IPS-15b (cell line): ENCODE measurements at regions not wholly inside any gene's neighbourhood (a gene's known extent, or its start where the extent isn't known, plus 50 kb on each side); places are given as distances from the start of the nearest gene placed in this dataset.

ENCODE experiments used
- H3K27me3 ChIP-seq: one replicate; pipeline ENCODE4 v1.6.1; 2013; ENCODE audit warnings: low read length; ENCODE audit not compliant: control insufficient read depth, insufficient read depth
- H3K36me3 ChIP-seq: one replicate; pipeline ENCODE4 v1.6.1; 2013; ENCODE audit warnings: low read length; ENCODE audit not compliant: control insufficient read depth, insufficient read depth
- H3K4me1 ChIP-seq: one replicate; pipeline ENCODE4 v1.6.1; 2013; ENCODE audit warnings: mild to moderate bottlenecking, low read length; ENCODE audit not compliant: control insufficient read depth, insufficient read depth
- H3K4me3 ChIP-seq: one replicate; pipeline ENCODE4 v1.5.1; 2013; ENCODE audit warnings: low read depth, low read length
- H3K9ac ChIP-seq: one replicate; pipeline ENCODE4 v1.6.1; 2013; ENCODE audit warnings: low read depth, mild to moderate bottlenecking, low read length
- H3K9me3 ChIP-seq: one replicate; pipeline ENCODE4 v1.6.1; 2013; ENCODE audit warnings: mild to moderate bottlenecking, low read length; ENCODE audit not compliant: control insufficient read depth, insufficient read depth

DNA sequence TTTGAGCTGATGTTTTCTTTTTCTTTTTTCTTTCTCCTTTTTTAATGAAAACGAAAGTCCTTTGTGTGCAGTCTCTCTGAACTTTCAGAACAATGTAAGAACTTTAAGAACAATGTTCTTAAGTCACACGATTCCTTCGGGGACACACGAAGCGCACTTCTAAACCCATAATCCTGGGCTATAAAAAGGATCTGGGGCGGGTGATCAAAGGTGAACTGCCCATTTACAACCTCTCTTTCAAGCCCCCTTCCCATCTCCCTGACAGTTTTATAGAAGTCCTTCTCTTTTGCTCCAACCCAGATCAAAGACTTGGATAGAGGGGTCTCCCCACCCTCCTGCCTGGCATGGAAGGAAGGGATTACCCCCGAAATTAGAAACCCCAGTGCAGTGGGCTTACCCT, 126.8 kb downstream of the BDH1 start:
- Histone ChIP-seq H3K9ac (no peak overlapping the region), H3K27me3 (no peaks in the 10 kb centered on the region), H3K4me1 (no peaks in the 10 kb centered on the region), H3K9me3 (no peaks in the 10 kb centered on the region), H3K4me3 (no peak overlapping the region), H3K36me3 (no peaks in the 10 kb centered on the region)

DNA sequence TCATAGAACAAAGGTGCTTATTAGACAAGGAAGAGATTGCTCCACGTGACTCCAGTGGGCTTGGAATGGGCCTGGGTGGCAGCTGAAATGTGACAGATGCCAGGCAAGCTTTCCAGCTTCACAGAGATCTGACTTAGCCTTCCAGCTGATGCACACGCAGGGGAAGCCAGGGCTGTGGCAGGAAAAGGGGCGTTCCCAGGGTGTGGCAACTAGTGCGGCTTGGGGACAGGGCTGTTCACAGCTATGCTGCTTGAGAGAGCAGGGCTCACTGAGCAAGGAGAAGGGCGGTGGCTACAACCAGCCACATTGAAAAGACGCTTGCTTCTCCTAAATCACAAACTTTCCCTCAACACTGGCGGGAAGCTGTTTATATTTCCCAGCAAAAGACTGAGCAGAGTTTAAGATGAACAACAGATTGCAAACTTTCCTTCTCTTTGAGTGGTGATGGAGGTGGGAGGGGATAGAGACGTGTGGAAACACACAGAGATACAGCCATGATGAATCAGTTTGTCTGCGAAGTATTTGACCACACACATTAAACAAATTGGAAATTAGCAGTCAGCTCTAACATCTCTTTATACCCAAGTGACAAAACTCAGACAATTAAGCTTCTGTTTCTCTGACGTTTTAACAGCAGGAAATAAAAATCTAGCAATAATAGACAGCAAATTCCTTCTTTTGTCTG, 127.5 kb downstream of the BDH1 start:
- Histone ChIP-seq H3K4me1 (no peaks in the 10 kb centered on the region), H3K27me3 (no peaks in the 10 kb centered on the region), H3K9me3 (no peaks in the 10 kb centered on the region), H3K9ac (no peak overlapping the region), H3K4me3 (no peak overlapping the region), H3K36me3 (no peaks in the 10 kb centered on the region)

DNA sequence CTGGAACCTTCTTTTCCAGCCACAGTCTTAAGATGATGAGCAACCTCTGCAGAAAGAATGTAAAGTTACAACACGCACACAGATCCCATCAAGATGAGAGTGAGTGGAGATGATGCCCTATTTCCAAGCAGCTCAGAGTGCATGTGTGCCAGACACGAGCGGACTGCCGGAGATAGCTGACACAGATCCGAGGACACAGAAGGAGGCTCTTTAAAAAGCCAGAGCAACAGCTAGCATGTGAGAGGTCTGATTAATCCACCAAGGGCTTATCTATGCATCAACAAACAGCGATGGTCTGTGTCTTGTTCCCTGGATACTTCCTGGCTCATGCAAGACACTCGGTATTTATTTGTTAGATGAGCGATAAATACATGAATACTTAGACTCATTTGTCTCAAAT, 128.6 kb upstream of the DLG1 start:
- H3K9me3 ChIP-seq, result no peaks in the 10 kb centered on the region
- no peaks in the 10 kb centered on the region for H3K36me3 ChIP-seq
- no peaks in the 10 kb centered on the region for H3K4me1 ChIP-seq
- H3K9ac ChIP-seq, result no peak overlapping the region
- no peaks in the 10 kb centered on the region for H3K27me3 ChIP-seq
- no peak overlapping the region for H3K4me3 ChIP-seq

GRCh38 chr3:197426121-197426566, 127.7 kb upstream of the DLG1 start:
- Histone ChIP-seq H3K4me3 (no peak overlapping the region), H3K4me1 (no peaks in the 10 kb centered on the region), H3K9ac (no peak overlapping the region), H3K27me3 (no peaks in the 10 kb centered on the region), H3K36me3 (no peaks in the 10 kb centered on the region), H3K9me3 (no peaks in the 10 kb centered on the region)

DNA sequence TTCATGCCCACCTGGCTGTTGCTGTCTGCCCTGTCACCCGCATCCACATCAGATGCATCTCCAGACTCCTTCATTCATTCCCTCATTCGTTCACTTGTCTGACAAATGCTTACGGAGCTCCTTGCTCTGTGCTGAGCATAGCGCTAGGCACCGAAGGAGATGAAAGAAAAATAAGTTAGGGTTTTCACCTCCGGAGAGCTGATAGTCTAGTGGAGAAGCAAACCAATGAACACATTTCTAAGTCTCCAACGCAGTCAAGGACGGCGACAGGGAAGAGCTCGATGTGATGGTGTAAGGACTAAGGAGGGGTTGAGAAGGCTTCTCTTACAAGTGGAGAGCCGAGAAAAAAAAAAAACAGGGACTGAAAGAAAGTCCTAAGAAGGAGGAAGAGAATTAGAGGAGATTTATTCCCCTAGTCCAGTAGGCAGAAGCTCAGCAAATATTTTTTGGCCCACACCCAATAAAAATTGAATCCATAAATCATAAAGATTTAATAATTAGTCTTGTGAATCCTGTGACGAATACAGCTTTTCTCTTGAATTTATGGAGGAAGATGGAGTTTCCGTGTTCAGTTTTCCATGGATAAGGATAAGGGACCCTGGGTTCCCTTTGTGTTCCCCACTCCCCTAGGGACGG, 127.2 kb upstream of the DLG1 start:
- H3K36me3 ChIP-seq, result no peaks in the 10 kb centered on the region
- no peaks in the 10 kb centered on the region for H3K4me1 ChIP-seq
- H3K9me3 ChIP-seq, result no peaks in the 10 kb centered on the region
- no peak overlapping the region for H3K9ac ChIP-seq
- H3K4me3 ChIP-seq, result no peak overlapping the region
- H3K27me3 ChIP-seq, result no peaks in the 10 kb centered on the region

DNA sequence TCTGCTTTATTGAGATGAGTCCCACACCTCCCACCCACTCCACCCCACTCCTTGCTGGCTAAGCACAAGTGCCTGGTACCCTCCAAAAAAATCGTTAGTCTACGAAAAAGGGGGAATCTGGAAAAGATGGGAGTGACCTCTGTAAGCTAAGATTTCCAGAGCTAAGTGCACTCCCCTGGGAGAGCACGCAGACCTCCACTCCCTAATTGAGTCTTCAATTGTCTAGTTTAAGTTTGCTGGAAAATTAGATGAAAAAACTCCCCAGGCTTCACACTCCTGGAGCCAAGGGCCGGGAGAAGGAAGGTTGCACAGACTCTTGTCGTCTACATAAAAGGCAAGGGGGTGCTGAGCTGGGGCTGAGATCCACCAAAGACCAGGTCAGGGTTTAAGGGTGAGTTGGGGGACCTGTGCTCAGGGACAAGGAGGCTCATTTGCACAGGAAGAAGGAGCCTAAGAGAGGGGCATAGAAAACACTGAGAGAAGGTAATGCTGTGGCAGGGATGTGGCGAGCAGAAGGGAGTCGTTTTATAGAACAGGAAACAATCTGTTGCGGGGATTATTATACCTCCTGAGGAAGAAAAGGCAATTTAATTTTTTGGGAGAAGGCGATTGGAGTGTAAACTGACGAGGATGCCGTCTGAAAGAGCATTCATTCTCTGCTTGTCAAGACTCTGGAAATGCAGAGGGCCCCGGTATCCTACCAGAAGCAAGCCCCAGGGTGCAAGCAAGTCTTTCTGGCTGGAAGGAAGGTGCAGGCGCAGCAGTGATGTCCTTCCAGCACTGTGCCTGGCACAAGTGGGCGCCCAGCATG, 126.5 kb upstream of the DLG1 start:
- H3K4me1 ChIP-seq, result no peaks in the 10 kb centered on the region
- no peak overlapping the region for H3K9ac ChIP-seq
- no peak overlapping the region for H3K4me3 ChIP-seq
- no peaks in the 10 kb centered on the region for H3K36me3 ChIP-seq
- H3K27me3 ChIP-seq, result no peaks in the 10 kb centered on the region
- no peaks in the 10 kb centered on the region for H3K9me3 ChIP-seq

DNA sequence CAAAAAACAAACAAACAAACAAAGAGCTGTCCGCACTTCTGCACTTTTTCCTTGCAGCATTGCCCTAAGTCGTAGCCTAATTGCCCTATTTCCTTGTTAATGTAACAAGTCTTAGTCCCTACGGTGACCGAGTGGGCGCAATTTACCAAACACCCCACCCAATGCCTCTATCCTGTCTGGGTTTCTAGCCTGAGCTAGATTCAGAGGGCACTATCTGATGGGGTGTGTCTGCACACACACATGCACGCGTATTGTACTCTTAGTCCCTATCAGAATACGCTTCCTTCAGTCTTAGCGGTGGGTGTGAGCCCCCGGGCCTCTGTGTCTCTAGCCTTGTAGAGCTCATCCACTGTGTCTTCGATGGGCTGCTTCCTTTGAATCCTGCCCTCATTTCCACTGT, 125.9 kb upstream of the DLG1 start:
- Histone ChIP-seq H3K4me3 (no peak overlapping the region), H3K9ac (no peak overlapping the region), H3K4me1 (no peaks in the 10 kb centered on the region), H3K27me3 (no peaks in the 10 kb centered on the region), H3K9me3 (no peaks in the 10 kb centered on the region), H3K36me3 (no peaks in the 10 kb centered on the region)

DNA sequence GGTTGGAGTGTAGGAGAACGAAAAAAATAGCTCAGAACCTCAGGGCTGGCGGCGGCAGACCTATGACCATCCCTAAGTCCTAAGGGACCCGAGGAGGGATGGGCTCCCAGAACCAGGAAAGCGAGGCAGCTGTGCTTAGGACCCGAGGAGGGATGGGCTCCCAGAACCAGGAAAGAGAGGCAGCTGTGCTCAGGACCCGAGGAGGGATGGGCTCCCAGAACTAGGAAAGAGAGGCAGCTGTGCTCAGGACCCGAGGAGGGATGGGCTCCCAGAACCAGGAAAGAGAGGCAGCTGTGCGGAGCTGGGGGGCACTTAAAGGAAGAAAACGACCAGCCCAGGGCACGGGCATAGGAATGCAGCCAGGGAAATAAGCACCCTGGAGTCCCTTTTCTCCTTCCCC, 125.0 kb upstream of the DLG1 start:
- Histone ChIP-seq H3K4me3 (no peak overlapping the region), H3K9ac (no peak overlapping the region), H3K9me3 (no peaks in the 10 kb centered on the region), H3K36me3 (no peaks in the 10 kb centered on the region), H3K4me1 (no peaks in the 10 kb centered on the region), H3K27me3 (no peaks in the 10 kb centered on the region)

GRCh38 chr3:197422506-197422905, 124.1 kb upstream of the DLG1 start:
- H3K9me3 ChIP-seq, result no peaks in the 10 kb centered on the region
- H3K27me3 ChIP-seq, result no peaks in the 10 kb centered on the region
- H3K4me3 ChIP-seq, result no peak overlapping the region
- H3K4me1 ChIP-seq, result peaks cover 8% of the 10 kb centered on the region
- H3K9ac ChIP-seq, result no peak overlapping the region
- H3K36me3 ChIP-seq, result no peaks in the 10 kb centered on the region

- Histone ChIP-seq H3K36me3 (no peaks in the 10 kb centered on the region), H3K4me1 (peaks cover 8% of the 10 kb centered on the region), H3K9ac (no peak overlapping the region), H3K4me3 (no peak overlapping the region), H3K9me3 (no peaks in the 10 kb centered on the region), H3K27me3 (no peaks in the 10 kb centered on the region)
Measured at GRCh38 chr3:197421021-197421420, 122.6 kb upstream of the DLG1 start.

DNA sequence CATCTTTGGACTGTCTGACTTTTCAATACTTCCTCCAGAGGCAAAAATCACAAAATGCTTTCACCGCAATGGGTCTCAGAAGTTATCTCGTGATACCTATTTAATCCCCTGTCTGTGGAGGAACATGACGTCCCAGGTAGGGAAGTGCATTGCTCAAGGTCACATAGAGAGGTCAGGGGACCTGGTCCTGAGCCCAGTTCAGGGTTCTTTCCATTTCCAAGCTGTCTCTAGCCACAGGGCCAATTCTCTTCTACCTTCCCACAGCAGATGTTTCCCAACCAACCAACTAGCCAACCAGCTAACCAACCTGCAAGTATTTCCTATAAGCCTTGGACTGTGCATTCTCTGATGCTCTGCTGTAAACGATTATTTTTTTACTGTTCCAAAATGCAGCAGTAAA, 122.2 kb upstream of the DLG1 start:
- H3K9me3 ChIP-seq, result no peaks in the 10 kb centered on the region
- no peaks in the 10 kb centered on the region for H3K36me3 ChIP-seq
- no peak overlapping the region for H3K4me3 ChIP-seq
- H3K4me1 ChIP-seq, result peaks cover 8% of the 10 kb centered on the region
- no peak overlapping the region for H3K9ac ChIP-seq
- no peaks in the 10 kb centered on the region for H3K27me3 ChIP-seq

- Histone ChIP-seq H3K4me3 (no peak overlapping the region), H3K9me3 (no peaks in the 10 kb centered on the region), H3K27me3 (no peaks in the 10 kb centered on the region), H3K4me1 (peaks cover 8% of the 10 kb centered on the region), H3K9ac (no peak overlapping the region), H3K36me3 (no peaks in the 10 kb centered on the region)
Measured at GRCh38 chr3:197420115-197420514, 121.7 kb upstream of the DLG1 start.
